ENCODE measurements at regions not wholly inside any gene's neighbourhood (a gene's known extent, or its start where the extent isn't known, plus 50 kb on each side); places are given as distances from the start of the nearest gene placed in this dataset.

DNA sequence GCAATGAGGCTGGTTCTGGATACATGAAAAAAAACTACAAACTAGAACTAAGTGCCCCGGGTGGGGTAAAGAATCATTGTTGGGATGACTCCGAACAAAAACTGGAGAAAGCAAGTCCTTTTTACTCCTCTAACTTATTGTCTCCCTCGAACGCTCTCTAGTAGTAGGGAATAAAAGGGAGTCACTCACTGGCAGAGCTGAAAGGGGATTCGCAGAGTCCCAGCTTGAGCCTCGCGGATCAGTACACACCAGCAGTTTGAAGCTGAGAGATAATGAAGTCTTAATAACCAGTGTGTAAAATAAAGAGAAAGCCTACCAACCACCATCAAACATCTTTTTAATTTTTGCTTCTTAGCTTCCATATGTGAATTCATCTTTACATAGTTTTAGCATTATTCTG lies 521.9 kb upstream of the ARX start:
- no TSS peak for BruUV-seq (replicated peaks)
- TF ChIP-seq, protein P1, sequence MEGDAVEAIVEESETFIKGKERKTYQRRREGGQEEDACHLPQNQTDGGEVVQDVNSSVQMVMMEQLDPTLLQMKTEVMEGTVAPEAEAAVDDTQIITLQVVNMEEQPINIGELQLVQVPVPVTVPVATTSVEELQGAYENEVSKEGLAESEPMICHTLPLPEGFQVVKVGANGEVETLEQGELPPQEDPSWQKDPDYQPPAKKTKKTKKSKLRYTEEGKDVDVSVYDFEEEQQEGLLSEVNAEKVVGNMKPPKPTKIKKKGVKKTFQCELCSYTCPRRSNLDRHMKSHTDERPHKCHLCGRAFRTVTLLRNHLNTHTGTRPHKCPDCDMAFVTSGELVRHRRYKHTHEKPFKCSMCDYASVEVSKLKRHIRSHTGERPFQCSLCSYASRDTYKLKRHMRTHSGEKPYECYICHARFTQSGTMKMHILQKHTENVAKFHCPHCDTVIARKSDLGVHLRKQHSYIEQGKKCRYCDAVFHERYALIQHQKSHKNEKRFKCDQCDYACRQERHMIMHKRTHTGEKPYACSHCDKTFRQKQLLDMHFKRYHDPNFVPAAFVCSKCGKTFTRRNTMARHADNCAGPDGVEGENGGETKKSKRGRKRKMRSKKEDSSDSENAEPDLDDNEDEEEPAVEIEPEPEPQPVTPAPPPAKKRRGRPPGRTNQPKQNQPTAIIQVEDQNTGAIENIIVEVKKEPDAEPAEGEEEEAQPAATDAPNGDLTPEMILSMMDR (conservative IDR thresholded peaks at IDR 0.05; ENCODE audit: low read length), result no peak
- TF ChIP-seq EZH2phosphoT487 (IDR thresholded peaks at IDR 0.05; ENCODE audit: borderline replicate concordance, low read depth, low read length), result no peak
- intact Hi-C loops (cut with micrococcal nuclease; ENCODE audit: unreplicated experiment), result no loop called here

DNA sequence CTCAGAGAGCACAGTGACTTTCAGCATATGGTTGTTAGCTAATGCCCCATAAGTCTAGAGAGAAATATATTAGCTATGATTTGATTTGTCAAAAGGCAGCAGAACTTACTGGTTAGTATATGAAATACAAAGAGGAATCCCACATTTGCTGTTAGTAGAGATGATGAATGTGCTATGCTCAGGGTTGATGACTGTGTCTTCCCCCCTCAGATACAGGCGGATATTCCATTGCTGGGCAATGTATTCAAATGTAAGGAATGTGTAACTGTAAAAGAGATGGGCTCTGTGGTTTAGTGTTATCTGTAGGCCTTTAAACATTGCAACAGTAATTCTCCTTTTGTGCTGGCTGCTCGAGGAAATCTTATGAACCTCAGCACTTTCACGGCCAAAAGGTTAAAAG lies 528.9 kb upstream of the ARX start:
- Histone ChIP-seq H3K27ac (ENCODE audit: low read depth, low read length, poor library complexity, severe bottlenecking) (no peak overlapping the region), H3K79me2 (ENCODE audit: insufficient read depth, low read depth, low read length) (no peaks in the 10 kb centered on the region), H3K9me3 (ENCODE audit: low read length) (no peaks in the 10 kb centered on the region), H3K9me2 (ENCODE audit: insufficient read depth, low read length) (no peaks in the 10 kb centered on the region), H3K4me3 (ENCODE audit: low read depth, low read length, poor library complexity, severe bottlenecking) (no peak overlapping the region), H3K4me2 (ENCODE audit: low read length) (no peak overlapping the region), H2AFZ (ENCODE audit: low read length) (no peak overlapping the region), H3K36me3 (ENCODE audit: insufficient read depth, low read length) (no peaks in the 10 kb centered on the region), H3K4me1 (ENCODE audit: insufficient read depth, low read length, poor library complexity, severe bottlenecking) (no peaks in the 10 kb centered on the region), H4K20me1 (ENCODE audit: insufficient read depth, low read length) (no peaks in the 10 kb centered on the region)
- intact Hi-C loops (cut with micrococcal nuclease; ENCODE audit: unreplicated experiment), result no loop called here
- ChIA-PET POLR2A (no interaction called here), CTCF (ENCODE audit: unreplicated experiment) (no interaction called here)
- TF ChIP-seq, protein P1 (conservative IDR thresholded peaks at IDR 0.05; ENCODE audit: low read length), result no peak
- TF ChIP-seq EZH2phosphoT487 (IDR thresholded peaks at IDR 0.05; ENCODE audit: borderline replicate concordance, low read depth, low read length), result no peak
- no TSS peak for BruUV-seq (replicated peaks)
- DNase-seq (ENCODE audit: low spot score), result no peak

More for the DNA sequence above, 521.9 kb upstream of the ARX start:
- Histone ChIP-seq H3K4me3 (ENCODE audit: low read depth, low read length, poor library complexity, severe bottlenecking) (no peak overlapping the region), H4K20me1 (ENCODE audit: insufficient read depth, low read length) (no peaks in the 10 kb centered on the region), H2AFZ (ENCODE audit: low read length) (no peak overlapping the region), H3K79me2 (ENCODE audit: insufficient read depth, low read depth, low read length) (no peaks in the 10 kb centered on the region), H3K4me2 (ENCODE audit: low read length) (no peak overlapping the region), H3K27ac (ENCODE audit: low read depth, low read length, poor library complexity, severe bottlenecking) (no peak overlapping the region), H3K4me1 (ENCODE audit: insufficient read depth, low read length, poor library complexity, severe bottlenecking) (no peaks in the 10 kb centered on the region), H3K9me2 (ENCODE audit: insufficient read depth, low read length) (no peaks in the 10 kb centered on the region), H3K36me3 (ENCODE audit: insufficient read depth, low read length) (no peaks in the 10 kb centered on the region), H3K9me3 (ENCODE audit: low read length) (no peaks in the 10 kb centered on the region)
- no peak for DNase-seq (ENCODE audit: low spot score)
- ChIA-PET POLR2A (interaction anchor here (0.7 kb wide), 1 partner anchor 150 kb away, joined by 3 read pairs; no protein-coding TSS in a partner anchor), CTCF (ENCODE audit: unreplicated experiment) (no interaction called here)

- no peak overlapping the region for H3K4me2 ChIP-seq (ENCODE audit: low read length)
- no peak overlapping the region for H2AFZ ChIP-seq (ENCODE audit: low read length)
- H3K9me3 ChIP-seq (ENCODE audit: low read length), result no peaks in the 10 kb centered on the region
- CTCF ChIA-PET (ENCODE audit: unreplicated experiment), result no interaction called here
- H3K79me2 ChIP-seq (ENCODE audit: insufficient read depth, low read depth, low read length), result no peaks in the 10 kb centered on the region
- no TSS peak for BruUV-seq (replicated peaks)
- TF ChIP-seq EZH2phosphoT487 (IDR thresholded peaks at IDR 0.05; ENCODE audit: borderline replicate concordance, low read depth, low read length), result no peak
- TF ChIP-seq, protein P1 (conservative IDR thresholded peaks at IDR 0.05; ENCODE audit: low read length), result no peak
- no peak overlapping the region for H3K27ac ChIP-seq (ENCODE audit: low read depth, low read length, poor library complexity, severe bottlenecking)
- H3K9me2 ChIP-seq (ENCODE audit: insufficient read depth, low read length), result no peaks in the 10 kb centered on the region
- H3K36me3 ChIP-seq (ENCODE audit: insufficient read depth, low read length), result no peaks in the 10 kb centered on the region
- DNase-seq (ENCODE audit: low spot score), result no peak
- intact Hi-C loops (cut with micrococcal nuclease; ENCODE audit: unreplicated experiment), result no loop called here
- no peaks in the 10 kb centered on the region for H3K4me1 ChIP-seq (ENCODE audit: insufficient read depth, low read length, poor library complexity, severe bottlenecking)
- no peaks in the 10 kb centered on the region for H4K20me1 ChIP-seq (ENCODE audit: insufficient read depth, low read length)
- POLR2A ChIA-PET, result no interaction called here
- H3K4me3 ChIP-seq (ENCODE audit: low read depth, low read length, poor library complexity, severe bottlenecking), result no peak overlapping the region
These were observed 533.0 kb upstream of the ARX start for GRCh38 chrX:25548811-25549210.
